AG09309 (cell line): ENCODE measurements at regions not wholly inside any gene's neighbourhood (a gene's known extent, or its start where the extent isn't known, plus 50 kb on each side); places are given as distances from the start of the nearest gene placed in this dataset.

Source experiments
- DNase-seq: peaks from one replicate; pipeline ENCODE4 v3.0.0-alpha.2; 2010; ENCODE audit warnings: low read depth
- H3K4me3 ChIP-seq: 2 replicates; pipeline ENCODE4 v1.5.1; 2011; ENCODE audit warnings: mild to moderate bottlenecking, low read depth, low read length, moderate library complexity; ENCODE audit not compliant: control insufficient read depth
- CTCF ChIP-seq: IDR thresholded peaks from 2 replicates; pipeline ENCODE4 v1.5.1; 2011; ENCODE audit warnings: mild to moderate bottlenecking, low read depth, low read length, inconsistent platforms; ENCODE audit not compliant: insufficient read depth, control insufficient read depth; ENCODE audit errors: missing control alignments

GRCh38 chr2:239579081-239579480, 178.3 kb upstream of the HDAC4 start:
- no peak overlapping the region for H3K4me3 ChIP-seq
- TF ChIP-seq CTCF = no peak
- DNase-seq = no peak

- DNase-seq = no peak
- TF ChIP-seq CTCF = no peak
These were observed 177.6 kb upstream of the HDAC4 start for GRCh38 chr2:239578381-239578780.

GRCh38 chr2:239577935-239578334, 177.1 kb upstream of the HDAC4 start:
- no peak overlapping the region for H3K4me3 ChIP-seq
- no peak for TF ChIP-seq CTCF
- DNase-seq = no peak

More at GRCh38 chr2:239578381-239578780, 177.6 kb upstream of the HDAC4 start:
- H3K4me3 ChIP-seq = no peak overlapping the region

- TF ChIP-seq CTCF = no peak
- DNase-seq = no peak
- H3K4me3 ChIP-seq = no peak overlapping the region
These were observed 176.2 kb upstream of the HDAC4 start for GRCh38 chr2:239576784-239577685.

GRCh38 chr2:239575931-239576445, 175.2 kb upstream of the HDAC4 start:
- no peak for DNase-seq
- no peak for TF ChIP-seq CTCF
- no peak overlapping the region for H3K4me3 ChIP-seq

GRCh38 chr2:239574434-239575156, 173.8 kb upstream of the HDAC4 start:
- TF ChIP-seq CTCF = no peak
- no peak for DNase-seq
- no peak overlapping the region for H3K4me3 ChIP-seq
